GM23338 (cell line): ENCODE measurements at regions not wholly inside any gene's neighbourhood (a gene's known extent, or its start where the extent isn't known, plus 50 kb on each side); places are given as distances from the start of the nearest gene placed in this dataset.

ENCODE experiments used
- ATAC-seq: fragments of 200-7000 bp; cut with Tn5 transposase; 3 replicates; pipeline ENCODE4 v1.9.1; 2020
- DNase-seq: peaks from one replicate; pipeline ENCODE4 v3.0.0-alpha.2; 2015; ENCODE audit warnings: low spot score
- H2AFZ ChIP-seq: fragments of 200-600 bp; sonication (generic); 2 replicates; pipeline ENCODE4 v1.8.0; 2016; ENCODE audit warnings: antibody characterized with exemption, mild to moderate bottlenecking, moderate library complexity
- H3F3A ChIP-seq: fragments of 200-600 bp; sonication (generic); replicated peaks from 2 replicates; pipeline ENCODE4 v1.8.0; 2017; ENCODE audit warnings: antibody characterized with exemption, mixed run types, low read depth
- H3K27ac ChIP-seq: fragments of 200-600 bp; sonication (generic); 2 replicates; pipeline ENCODE4 v1.6.1; 2016; ENCODE audit warnings: low read depth
- H3K27me3 ChIP-seq: fragments of 200-600 bp; sonication (generic); 2 replicates; pipeline ENCODE4 v1.8.0; 2016; ENCODE audit warnings: mild to moderate bottlenecking, mixed run types, moderate library complexity; ENCODE audit not compliant: insufficient read depth
- H3K36me3 ChIP-seq: fragments of 200-600 bp; sonication (generic); 2 replicates; pipeline ENCODE4 v1.8.0; 2016; ENCODE audit warnings: mild to moderate bottlenecking; ENCODE audit not compliant: insufficient read depth
- H3K4me1 ChIP-seq: fragments of 200-600 bp; sonication (generic); 2 replicates; pipeline ENCODE4 v1.8.0; 2016; ENCODE audit warnings: mild to moderate bottlenecking, moderate library complexity; ENCODE audit not compliant: insufficient read depth
- H3K4me2 ChIP-seq: fragments of 200-600 bp; sonication (generic); 2 replicates; pipeline ENCODE4 v1.7.1; 2017; ENCODE audit warnings: mixed run types
- H3K4me3 ChIP-seq: fragments of 200-600 bp; sonication (generic); 2 replicates; pipeline ENCODE4 v1.6.1; 2016; ENCODE audit warnings: mixed run types
- H3K79me2 ChIP-seq: fragments of 200-600 bp; sonication (generic); replicated peaks from 2 replicates; pipeline ENCODE4 v1.8.0; 2017; ENCODE audit warnings: mild to moderate bottlenecking; ENCODE audit not compliant: insufficient read depth
- H3K9me2 ChIP-seq: fragments of 200-600 bp; sonication (generic); 2 replicates; pipeline ENCODE4 v1.8.0; 2017; ENCODE audit not compliant: insufficient read depth
- H4K20me1 ChIP-seq: fragments of 200-600 bp; sonication (generic); replicated peaks from 2 replicates; pipeline ENCODE4 v1.8.0; 2017; ENCODE audit warnings: mild to moderate bottlenecking; ENCODE audit not compliant: insufficient read depth
- H3K27ac Mint-ChIP-seq: 2 replicates; pipeline ENCODE4 v1.8.0; 2020; ENCODE audit warnings: inconsistent platforms, mild to moderate bottlenecking, moderate library complexity, mixed read lengths
- H3K27me3 Mint-ChIP-seq: 3 replicates; pipeline ENCODE4 v1.8.0; 2022; ENCODE audit warnings: low read depth, mild to moderate bottlenecking, moderate library complexity, mixed read lengths, inconsistent platforms; ENCODE audit not compliant: insufficient read depth, poor library complexity
- H3K36me3 Mint-ChIP-seq: 3 replicates; pipeline ENCODE4 v1.8.0; 2021; ENCODE audit warnings: low read depth, mild to moderate bottlenecking, inconsistent platforms, moderate library complexity, mixed read lengths
- H3K4me1 Mint-ChIP-seq: 3 replicates; pipeline ENCODE4 v1.8.0; 2020; ENCODE audit warnings: mild to moderate bottlenecking, inconsistent platforms, mixed read lengths
- H3K4me3 Mint-ChIP-seq: 3 replicates; pipeline ENCODE4 v1.8.0; 2021; ENCODE audit warnings: moderate library complexity, mild to moderate bottlenecking, inconsistent platforms, mixed read lengths
- H3K9me3 Mint-ChIP-seq: 3 replicates; pipeline ENCODE4 v1.8.0; 2020; ENCODE audit warnings: moderate library complexity, mild to moderate bottlenecking, inconsistent platforms, mixed read lengths
- CREB1 ChIP-seq: fragments of 250-450 bp; sonication (Bioruptor Pico); IDR thresholded peaks from 2 replicates; pipeline ENCODE4 v1.5.0; 2020; ENCODE audit warnings: low read depth, mild to moderate bottlenecking, moderate library complexity
- EZH2 ChIP-seq: fragments of 200-600 bp; sonication (generic); IDR thresholded peaks from one replicate; pipeline ENCODE4 v1.8.0; 2017; ENCODE audit warnings: antibody characterized with exemption, mild to moderate bottlenecking, low read depth; ENCODE audit not compliant: unreplicated experiment
- EZH2phosphoT487 ChIP-seq: fragments of 200-600 bp; sonication (generic); IDR thresholded peaks from one replicate; pipeline ENCODE4 v1.8.1; 2018; ENCODE audit warnings: antibody characterized with exemption; ENCODE audit not compliant: unreplicated experiment
- JUNB ChIP-seq: IDR thresholded peaks from one replicate; pipeline ENCODE4 v1.6.1; 2016; ENCODE audit warnings: antibody characterized with exemption; ENCODE audit not compliant: unreplicated experiment
- NANOG ChIP-seq: IDR thresholded peaks from 2 replicates; pipeline ENCODE4 v1.6.1; 2016; ENCODE audit warnings: antibody characterized with exemption, borderline replicate concordance
- POLR2AphosphoS5 ChIP-seq: IDR thresholded peaks from 2 replicates; pipeline ENCODE4 v1.6.1; 2016; ENCODE audit warnings: antibody characterized with exemption, low read depth
- STAT1 ChIP-seq: IDR thresholded peaks from one replicate; pipeline ENCODE4 v1.6.1; 2016; ENCODE audit warnings: antibody characterized with exemption; ENCODE audit not compliant: unreplicated experiment
- ZNF114 ChIP-seq: fragments of 250-450 bp; sonication (Bioruptor Pico); IDR thresholded peaks from 2 replicates; pipeline ENCODE4 v1.5.0; 2020; ENCODE audit warnings: mild to moderate bottlenecking, moderate library complexity
- ZNF331 ChIP-seq: fragments of 250-450 bp; sonication (Bioruptor Pico); IDR thresholded peaks from 2 replicates; pipeline ENCODE4 v1.5.0; 2020; ENCODE audit warnings: low read depth, mild to moderate bottlenecking, moderate library complexity
- TF ChIP-seq, protein P1 (sequence below): IDR thresholded peaks from 2 replicates; pipeline ENCODE4 v1.6.1; 2016; ENCODE audit warnings: antibody characterized with exemption
- TF ChIP-seq, protein P2 (sequence below): fragments of 250-450 bp; sonication (Bioruptor Pico); IDR thresholded peaks from 2 replicates; pipeline ENCODE4 v1.5.0; 2020; ENCODE audit warnings: mild to moderate bottlenecking, moderate library complexity
- TF ChIP-seq, protein P3 (sequence below): IDR thresholded peaks from one replicate; pipeline ENCODE4 v1.6.1; 2018; ENCODE audit warnings: antibody characterized with exemption; ENCODE audit not compliant: unreplicated experiment
- TF ChIP-seq, protein P4 (sequence below), 2 experiments: fragments of 200-600 bp in 1 of 2; sonication (generic) in 1 of 2; conservative IDR thresholded peaks; 2 replicates each; pipeline versions ENCODE4 v1.5.1 to v1.6.1; 2016 to 2017; ENCODE audit warnings: antibody characterized with exemption in 2 of 2, low read depth in 2 of 2, mild to moderate bottlenecking in 2 of 2, moderate library complexity in 1 of 2

DNA sequence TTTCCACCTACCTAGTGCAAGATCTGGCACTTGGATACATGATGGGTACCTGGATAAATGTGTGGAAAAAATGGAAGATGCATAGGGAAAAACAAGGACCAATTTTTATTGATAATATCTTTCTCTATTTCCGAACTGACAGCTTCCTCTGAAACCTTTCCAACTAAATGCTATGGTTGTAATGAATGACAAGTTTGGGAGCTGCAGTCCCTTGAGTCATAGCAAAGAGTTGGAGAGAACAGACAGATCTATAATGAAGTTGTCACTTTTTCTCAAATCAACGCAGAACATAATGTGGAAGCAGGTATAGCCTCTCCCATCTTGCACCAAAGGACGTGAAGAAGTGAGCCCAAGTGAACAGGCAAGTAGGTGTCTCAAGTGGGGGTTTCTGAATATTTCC lies 296.5 kb upstream of the KAZN start:
- 0 out of 2 replicates have a peak, but pooled peaks cover 7% of the 10 kb centered on the region for H3K4me1 ChIP-seq
- H3K4me3 Mint-ChIP-seq = no peak overlapping the region
- no peak overlapping the region for H3K27ac Mint-ChIP-seq
- H3K36me3 Mint-ChIP-seq = no peaks in the 10 kb centered on the region
- peaks cover 2% of the 10 kb centered on the region for H3K27me3 Mint-ChIP-seq
- no peak for ATAC-seq
- no peak overlapping the region for H3K4me2 ChIP-seq
- no peak for DNase-seq
- no peaks in the 10 kb centered on the region for H4K20me1 ChIP-seq
- peaks cover 10% of the 10 kb centered on the region for H3K9me2 ChIP-seq
- H3F3A ChIP-seq = no peaks in the 10 kb centered on the region
- H2AFZ ChIP-seq = no peak overlapping the region
- no peaks in the 10 kb centered on the region for H3K79me2 ChIP-seq
- peaks cover 7% of the 10 kb centered on the region for H3K4me1 Mint-ChIP-seq
- no peaks in the 10 kb centered on the region for H3K36me3 ChIP-seq
- no peak overlapping the region for H3K27ac ChIP-seq
- no peak overlapping the region for H3K4me3 ChIP-seq
- no peaks in the 10 kb centered on the region for H3K27me3 ChIP-seq
- no peak for TF ChIP-seq ZNF331
- TF ChIP-seq ZNF114 (CRISPR knock-in tag) = no peak
- no peak for TF ChIP-seq NANOG
- TF ChIP-seq, protein P1, sequence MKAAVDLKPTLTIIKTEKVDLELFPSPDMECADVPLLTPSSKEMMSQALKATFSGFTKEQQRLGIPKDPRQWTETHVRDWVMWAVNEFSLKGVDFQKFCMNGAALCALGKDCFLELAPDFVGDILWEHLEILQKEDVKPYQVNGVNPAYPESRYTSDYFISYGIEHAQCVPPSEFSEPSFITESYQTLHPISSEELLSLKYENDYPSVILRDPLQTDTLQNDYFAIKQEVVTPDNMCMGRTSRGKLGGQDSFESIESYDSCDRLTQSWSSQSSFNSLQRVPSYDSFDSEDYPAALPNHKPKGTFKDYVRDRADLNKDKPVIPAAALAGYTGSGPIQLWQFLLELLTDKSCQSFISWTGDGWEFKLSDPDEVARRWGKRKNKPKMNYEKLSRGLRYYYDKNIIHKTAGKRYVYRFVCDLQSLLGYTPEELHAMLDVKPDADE = no peak
- TF ChIP-seq STAT1 = no peak
- TF ChIP-seq JUNB = no peak
- TF ChIP-seq POLR2AphosphoS5 = no peak
- TF ChIP-seq EZH2 = no peak
- TF ChIP-seq EZH2phosphoT487 = no peak
- TF ChIP-seq, protein P2, sequence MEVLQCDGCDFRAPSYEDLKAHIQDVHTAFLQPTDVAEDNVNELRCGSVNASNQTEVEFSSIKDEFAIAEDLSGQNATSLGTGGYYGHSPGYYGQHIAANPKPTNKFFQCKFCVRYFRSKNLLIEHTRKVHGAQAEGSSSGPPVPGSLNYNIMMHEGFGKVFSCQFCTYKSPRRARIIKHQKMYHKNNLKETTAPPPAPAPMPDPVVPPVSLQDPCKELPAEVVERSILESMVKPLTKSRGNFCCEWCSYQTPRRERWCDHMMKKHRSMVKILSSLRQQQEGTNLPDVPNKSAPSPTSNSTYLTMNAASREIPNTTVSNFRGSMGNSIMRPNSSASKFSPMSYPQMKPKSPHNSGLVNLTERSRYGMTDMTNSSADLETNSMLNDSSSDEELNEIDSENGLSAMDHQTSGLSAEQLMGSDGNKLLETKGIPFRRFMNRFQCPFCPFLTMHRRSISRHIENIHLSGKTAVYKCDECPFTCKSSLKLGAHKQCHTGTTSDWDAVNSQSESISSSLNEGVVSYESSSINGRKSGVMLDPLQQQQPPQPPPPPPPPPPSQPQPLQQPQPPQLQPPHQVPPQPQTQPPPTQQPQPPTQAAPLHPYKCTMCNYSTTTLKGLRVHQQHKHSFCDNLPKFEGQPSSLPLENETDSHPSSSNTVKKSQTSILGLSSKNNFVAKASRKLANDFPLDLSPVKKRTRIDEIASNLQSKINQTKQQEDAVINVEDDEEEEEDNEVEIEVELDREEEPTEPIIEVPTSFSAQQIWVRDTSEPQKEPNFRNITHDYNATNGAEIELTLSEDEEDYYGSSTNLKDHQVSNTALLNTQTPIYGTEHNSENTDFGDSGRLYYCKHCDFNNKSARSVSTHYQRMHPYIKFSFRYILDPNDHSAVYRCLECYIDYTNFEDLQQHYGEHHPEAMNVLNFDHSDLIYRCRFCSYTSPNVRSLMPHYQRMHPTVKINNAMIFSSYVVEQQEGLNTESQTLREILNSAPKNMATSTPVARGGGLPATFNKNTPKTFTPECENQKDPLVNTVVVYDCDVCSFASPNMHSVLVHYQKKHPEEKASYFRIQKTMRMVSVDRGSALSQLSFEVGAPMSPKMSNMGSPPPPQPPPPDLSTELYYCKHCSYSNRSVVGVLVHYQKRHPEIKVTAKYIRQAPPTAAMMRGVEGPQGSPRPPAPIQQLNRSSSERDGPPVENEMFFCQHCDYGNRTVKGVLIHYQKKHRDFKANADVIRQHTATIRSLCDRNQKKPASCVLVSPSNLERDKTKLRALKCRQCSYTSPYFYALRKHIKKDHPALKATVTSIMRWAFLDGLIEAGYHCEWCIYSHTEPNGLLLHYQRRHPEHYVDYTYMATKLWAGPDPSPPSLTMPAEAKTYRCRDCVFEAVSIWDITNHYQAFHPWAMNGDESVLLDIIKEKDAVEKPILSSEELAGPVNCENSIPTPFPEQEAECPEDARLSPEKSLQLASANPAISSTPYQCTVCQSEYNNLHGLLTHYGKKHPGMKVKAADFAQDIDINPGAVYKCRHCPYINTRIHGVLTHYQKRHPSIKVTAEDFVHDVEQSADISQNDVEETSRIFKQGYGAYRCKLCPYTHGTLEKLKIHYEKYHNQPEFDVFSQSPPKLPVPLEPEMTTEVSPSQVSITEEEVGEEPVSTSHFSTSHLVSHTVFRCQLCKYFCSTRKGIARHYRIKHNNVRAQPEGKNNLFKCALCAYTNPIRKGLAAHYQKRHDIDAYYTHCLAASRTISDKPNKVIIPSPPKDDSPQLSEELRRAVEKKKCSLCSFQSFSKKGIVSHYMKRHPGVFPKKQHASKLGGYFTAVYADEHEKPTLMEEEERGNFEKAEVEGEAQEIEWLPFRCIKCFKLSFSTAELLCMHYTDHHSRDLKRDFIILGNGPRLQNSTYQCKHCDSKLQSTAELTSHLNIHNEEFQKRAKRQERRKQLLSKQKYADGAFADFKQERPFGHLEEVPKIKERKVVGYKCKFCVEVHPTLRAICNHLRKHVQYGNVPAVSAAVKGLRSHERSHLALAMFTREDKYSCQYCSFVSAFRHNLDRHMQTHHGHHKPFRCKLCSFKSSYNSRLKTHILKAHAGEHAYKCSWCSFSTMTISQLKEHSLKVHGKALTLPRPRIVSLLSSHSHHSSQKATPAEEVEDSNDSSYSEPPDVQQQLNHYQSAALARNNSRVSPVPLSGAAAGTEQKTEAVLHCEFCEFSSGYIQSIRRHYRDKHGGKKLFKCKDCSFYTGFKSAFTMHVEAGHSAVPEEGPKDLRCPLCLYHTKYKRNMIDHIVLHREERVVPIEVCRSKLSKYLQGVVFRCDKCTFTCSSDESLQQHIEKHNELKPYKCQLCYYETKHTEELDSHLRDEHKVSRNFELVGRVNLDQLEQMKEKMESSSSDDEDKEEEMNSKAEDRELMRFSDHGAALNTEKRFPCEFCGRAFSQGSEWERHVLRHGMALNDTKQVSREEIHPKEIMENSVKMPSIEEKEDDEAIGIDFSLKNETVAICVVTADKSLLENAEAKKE (CRISPR knock-in tag) = no peak
- no peak for TF ChIP-seq CREB1 (CRISPR knock-in tag)
- TF ChIP-seq, protein P3, sequence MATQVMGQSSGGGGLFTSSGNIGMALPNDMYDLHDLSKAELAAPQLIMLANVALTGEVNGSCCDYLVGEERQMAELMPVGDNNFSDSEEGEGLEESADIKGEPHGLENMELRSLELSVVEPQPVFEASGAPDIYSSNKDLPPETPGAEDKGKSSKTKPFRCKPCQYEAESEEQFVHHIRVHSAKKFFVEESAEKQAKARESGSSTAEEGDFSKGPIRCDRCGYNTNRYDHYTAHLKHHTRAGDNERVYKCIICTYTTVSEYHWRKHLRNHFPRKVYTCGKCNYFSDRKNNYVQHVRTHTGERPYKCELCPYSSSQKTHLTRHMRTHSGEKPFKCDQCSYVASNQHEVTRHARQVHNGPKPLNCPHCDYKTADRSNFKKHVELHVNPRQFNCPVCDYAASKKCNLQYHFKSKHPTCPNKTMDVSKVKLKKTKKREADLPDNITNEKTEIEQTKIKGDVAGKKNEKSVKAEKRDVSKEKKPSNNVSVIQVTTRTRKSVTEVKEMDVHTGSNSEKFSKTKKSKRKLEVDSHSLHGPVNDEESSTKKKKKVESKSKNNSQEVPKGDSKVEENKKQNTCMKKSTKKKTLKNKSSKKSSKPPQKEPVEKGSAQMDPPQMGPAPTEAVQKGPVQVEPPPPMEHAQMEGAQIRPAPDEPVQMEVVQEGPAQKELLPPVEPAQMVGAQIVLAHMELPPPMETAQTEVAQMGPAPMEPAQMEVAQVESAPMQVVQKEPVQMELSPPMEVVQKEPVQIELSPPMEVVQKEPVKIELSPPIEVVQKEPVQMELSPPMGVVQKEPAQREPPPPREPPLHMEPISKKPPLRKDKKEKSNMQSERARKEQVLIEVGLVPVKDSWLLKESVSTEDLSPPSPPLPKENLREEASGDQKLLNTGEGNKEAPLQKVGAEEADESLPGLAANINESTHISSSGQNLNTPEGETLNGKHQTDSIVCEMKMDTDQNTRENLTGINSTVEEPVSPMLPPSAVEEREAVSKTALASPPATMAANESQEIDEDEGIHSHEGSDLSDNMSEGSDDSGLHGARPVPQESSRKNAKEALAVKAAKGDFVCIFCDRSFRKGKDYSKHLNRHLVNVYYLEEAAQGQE = no peak
- TF ChIP-seq, protein P4, sequence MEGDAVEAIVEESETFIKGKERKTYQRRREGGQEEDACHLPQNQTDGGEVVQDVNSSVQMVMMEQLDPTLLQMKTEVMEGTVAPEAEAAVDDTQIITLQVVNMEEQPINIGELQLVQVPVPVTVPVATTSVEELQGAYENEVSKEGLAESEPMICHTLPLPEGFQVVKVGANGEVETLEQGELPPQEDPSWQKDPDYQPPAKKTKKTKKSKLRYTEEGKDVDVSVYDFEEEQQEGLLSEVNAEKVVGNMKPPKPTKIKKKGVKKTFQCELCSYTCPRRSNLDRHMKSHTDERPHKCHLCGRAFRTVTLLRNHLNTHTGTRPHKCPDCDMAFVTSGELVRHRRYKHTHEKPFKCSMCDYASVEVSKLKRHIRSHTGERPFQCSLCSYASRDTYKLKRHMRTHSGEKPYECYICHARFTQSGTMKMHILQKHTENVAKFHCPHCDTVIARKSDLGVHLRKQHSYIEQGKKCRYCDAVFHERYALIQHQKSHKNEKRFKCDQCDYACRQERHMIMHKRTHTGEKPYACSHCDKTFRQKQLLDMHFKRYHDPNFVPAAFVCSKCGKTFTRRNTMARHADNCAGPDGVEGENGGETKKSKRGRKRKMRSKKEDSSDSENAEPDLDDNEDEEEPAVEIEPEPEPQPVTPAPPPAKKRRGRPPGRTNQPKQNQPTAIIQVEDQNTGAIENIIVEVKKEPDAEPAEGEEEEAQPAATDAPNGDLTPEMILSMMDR (conservative IDR thresholded peaks at IDR 0.05; ENCODE audit: low read depth in 2 of 2) = no peak
- no peaks in the 10 kb centered on the region for H3K9me3 Mint-ChIP-seq
